Left lung (tissue), 4 donors: ENCODE measurements at regions not wholly inside any gene's neighbourhood (a gene's known extent, or its start where the extent isn't known, plus 50 kb on each side); places are given as distances from the start of the nearest gene placed in this dataset.
"Not testable (repeated sequence)": the region's sequence is repeated elsewhere in the genome, so short reads cannot be mapped to it uniquely, and the experiment has no call there.

ENCODE experiments used
- ATAC-seq: fragments of 200-7000 bp; cut with Tn5 transposase; one replicate; pipeline ENCODE4 v1.9.1; 2020; ENCODE audit warnings: moderate library complexity
- DNase-seq, 4 donors: peaks; one replicate each; pipeline ENCODE4 v3.0.0-alpha.2; 2013 to 2020
- H3K27ac ChIP-seq, 2 donors: fragments of 200-600 bp; sonication (generic) in 1 of 2; one replicate each; pipeline versions ENCODE4 v1.5.0 to v1.8.0; 2020 to 2021
- H3K27me3 ChIP-seq, 2 donors: fragments of 200-600 bp; sonication (generic) in 1 of 2; one replicate each; pipeline versions ENCODE4 v1.5.0 to v1.8.0; 2020 to 2021
- H3K36me3 ChIP-seq, 2 donors: fragments of 200-600 bp; sonication (generic) in 1 of 2; one replicate each; pipeline versions ENCODE4 v1.5.0 to v1.8.0; 2020 to 2021
- H3K4me1 ChIP-seq, 2 donors: fragments of 200-600 bp; one replicate each; pipeline ENCODE4 v1.8.0; 2021
- H3K4me3 ChIP-seq, 2 donors: fragments of 200-600 bp; sonication (generic) in 1 of 2; one replicate each; pipeline versions ENCODE4 v1.5.0 to v1.8.0; 2020 to 2021; ENCODE audit warnings: mild to moderate bottlenecking in 1 of 2
- H3K9me3 ChIP-seq, 2 donors: fragments of 200-600 bp; sonication (generic) in 1 of 2; one replicate each; pipeline versions ENCODE4 v1.5.0 to v1.8.0; 2020 to 2021
- CTCF ChIP-seq, 2 donors: fragments of 200-600 bp; sonication (generic) in 1 of 2; IDR thresholded peaks; one replicate each; pipeline versions ENCODE4 v1.5.0 to v1.8.0; 2021; ENCODE audit warnings: antibody characterized with exemption in 2 of 2
- intact Hi-C, 2 donors: fragments of 100-400 bp; cut with DNase I; formaldehyde crosslinking; loops; one replicate each; pipeline versions ENCODE4 v1.11.2 to v1.14.2; 2022
- donor health status: DM: no; HTN: yes; CAD: no.
- donor health status: DM: no; HTN: no; CAD: no.

- no peak for DNase-seq
- Histone ChIP-seq H3K27me3 (no peaks in the 10 kb centered on the region), H3K36me3 (no peaks in the 10 kb centered on the region), H3K4me3 (no peak overlapping the region), H3K4me1 (no peaks in the 10 kb centered on the region), H3K27ac (no peak overlapping the region), H3K9me3 (no peaks in the 10 kb centered on the region)
- intact Hi-C loops, result no loop called here
- ATAC-seq, result no peak
- no peak for TF ChIP-seq CTCF (IDR thresholded peaks at IDR 0.05)
Measured at GRCh38 chr6:54533567-54533966, 225.3 kb downstream of the TINAG start.

GRCh38 chr6:54535568-54535967 lies 227.3 kb downstream of the TINAG start:
- DNase-seq (no peak), ATAC-seq (no peak)
- TF ChIP-seq CTCF (IDR thresholded peaks at IDR 0.05), result no peak
- H3K4me1 ChIP-seq, result no peaks in the 10 kb centered on the region
- intact Hi-C loops, result no loop called here
- no peaks in the 10 kb centered on the region for H3K36me3 ChIP-seq
- H3K27ac ChIP-seq, result no peak overlapping the region
- no peak overlapping the region for H3K4me3 ChIP-seq
- H3K9me3 ChIP-seq, result no peaks in the 10 kb centered on the region
- H3K27me3 ChIP-seq, result no peaks in the 10 kb centered on the region

GRCh38 chr6:54541541-54541940 lies 233.3 kb downstream of the TINAG start:
- H3K4me1 ChIP-seq, result no peaks in the 10 kb centered on the region
- no peaks in the 10 kb centered on the region for H3K27me3 ChIP-seq
- no peak for ATAC-seq
- DNase-seq, result no peak
- intact Hi-C loops, result no loop called here
- H3K9me3 ChIP-seq, result peaks cover 0 to 5% of the 10 kb centered on the region in 2 donors
- H3K36me3 ChIP-seq, result no peaks in the 10 kb centered on the region
- no peak overlapping the region for H3K4me3 ChIP-seq
- TF ChIP-seq CTCF (IDR thresholded peaks at IDR 0.05), result no peak
- H3K27ac ChIP-seq, result no peak overlapping the region

GRCh38 chr6:54559136-54559535 lies 250.9 kb downstream of the TINAG start:
- no peak for DNase-seq
- no peak overlapping the region for H3K27ac ChIP-seq
- no peaks in the 10 kb centered on the region for H3K4me1 ChIP-seq
- H3K27me3 ChIP-seq, result no peaks in the 10 kb centered on the region
- peaks cover 0 to 16% of the 10 kb centered on the region in 2 donors for H3K9me3 ChIP-seq
- no peak for TF ChIP-seq CTCF (IDR thresholded peaks at IDR 0.05)
- H3K4me3 ChIP-seq, result no peak overlapping the region
- intact Hi-C loops, result no loop called here
- H3K36me3 ChIP-seq, result no peaks in the 10 kb centered on the region
- ATAC-seq, result no peak

GRCh38 chr6:54564188-54564587 lies 255.9 kb downstream of the TINAG start:
- DNase-seq, intact Hi-C loops, H3K4me3 ChIP-seq, H3K4me1 ChIP-seq, ATAC-seq, H3K27me3 ChIP-seq, H3K27ac ChIP-seq, H3K36me3 ChIP-seq: not testable (repeated sequence)
- H3K9me3 ChIP-seq, result peaks cover 0 to 24% of the 10 kb centered on the region in 2 donors

GRCh38 chr6:54574671-54575070 lies 266.4 kb downstream of the TINAG start:
- H3K4me1 ChIP-seq, result no peaks in the 10 kb centered on the region
- DNase-seq, result no peak
- intact Hi-C loops, result no loop called here
- no peaks in the 10 kb centered on the region for H3K27me3 ChIP-seq
- ATAC-seq, result no peak
- peaks cover 0 to 10% of the 10 kb centered on the region in 2 donors for H3K9me3 ChIP-seq
- no peak overlapping the region for H3K4me3 ChIP-seq
- H3K27ac ChIP-seq, result no peak overlapping the region
- H3K36me3 ChIP-seq, result no peaks in the 10 kb centered on the region
- no peak for TF ChIP-seq CTCF (IDR thresholded peaks at IDR 0.05)
